GM23248 (cell line): ENCODE measurements at regions not wholly inside any gene's neighbourhood (a gene's known extent, or its start where the extent isn't known, plus 50 kb on each side); places are given as distances from the start of the nearest gene placed in this dataset.

Source experiments
- EZH2 ChIP-seq: fragments of 200-600 bp; sonication (generic); IDR thresholded peaks from 2 replicates; pipeline ENCODE4 v1.6.1; 2018; ENCODE audit warnings: antibody characterized with exemption, mild to moderate bottlenecking; ENCODE audit not compliant: insufficient read depth, poor library complexity, severe bottlenecking
- EZH2phosphoT487 ChIP-seq: fragments of 200-600 bp; sonication (generic); IDR thresholded peaks from 2 replicates; pipeline ENCODE4 v1.6.1; 2018; ENCODE audit warnings: antibody characterized with exemption, moderate library complexity, mild to moderate bottlenecking, low read depth; ENCODE audit not compliant: insufficient read depth

- TF ChIP-seq EZH2phosphoT487 (no peak), EZH2 (no peak)
Measured at GRCh38 chr18:37662546-37663339, 97.1 kb upstream of the CELF4 start.
